Activated T-cell treated with anti-CD3 and anti-CD28 coated beads, Interleukin-2, amount 50 U/mL, for 72 hours (primary cell): ENCODE measurements at regions not wholly inside any gene's neighbourhood (a gene's known extent, or its start where the extent isn't known, plus 50 kb on each side); places are given as distances from the start of the nearest gene placed in this dataset.

ENCODE experiments used
- ATAC-seq, 2 donors: fragments of 150-1000 bp; cut with Tn5 transposase; replicated peaks in 1 of 2; 2 replicates each; pipeline ENCODE4 v1.10.0; 2021; ENCODE audit warnings: moderate library complexity in 2 of 2, mild to moderate bottlenecking in 1 of 2
- DNase-seq, 2 donors: peaks; one replicate each; pipeline ENCODE4 v3.0.0; 2021 to 2022; ENCODE audit warnings: mixed read lengths in 1 of 2
- H3K27ac Mint-ChIP-seq: one replicate; pipeline ENCODE4 v1.8.0; 2022; ENCODE audit warnings: mild to moderate bottlenecking, moderate library complexity, mixed read lengths
- H3K27me3 Mint-ChIP-seq: one replicate; pipeline ENCODE4 v1.8.0; 2022; ENCODE audit warnings: low read depth, mixed read lengths
- H3K36me3 Mint-ChIP-seq, 2 donors: one replicate each; pipeline ENCODE4 v1.8.0; 2022; ENCODE audit warnings: mixed read lengths in 2 of 2, mild to moderate bottlenecking in 1 of 2; ENCODE audit not compliant: insufficient read depth in 2 of 2
- H3K4me1 Mint-ChIP-seq: one replicate; pipeline ENCODE4 v1.8.0; 2022; ENCODE audit warnings: low read depth, mixed read lengths
- H3K4me3 Mint-ChIP-seq, 2 donors: one replicate each; pipeline ENCODE4 v1.8.0; 2022; ENCODE audit warnings: mild to moderate bottlenecking in 2 of 2, mixed read lengths in 2 of 2, moderate library complexity in 2 of 2
- H3K9me3 Mint-ChIP-seq, 2 donors: one replicate each; pipeline ENCODE4 v1.8.0; 2022; ENCODE audit warnings: mixed read lengths in 2 of 2

GRCh38 chr6:82704045-82704444, 340.4 kb downstream of the TPBG start:
- Mint-ChIP-seq H3K27me3 (no peaks in the 10 kb centered on the region), H3K36me3 (peaks cover 0 to 2% of the 10 kb centered on the region in 2 donors), H3K9me3 (peaks cover 6% of the 10 kb centered on the region in 2 donors), H3K4me1 (peaks cover 8% of the 10 kb centered on the region), H3K4me3 (no peak overlapping the region), H3K27ac (no peak overlapping the region)
- DNase-seq = no peak
- peak in 1 of 2 donors; percentile 47 for ATAC-seq

DNA sequence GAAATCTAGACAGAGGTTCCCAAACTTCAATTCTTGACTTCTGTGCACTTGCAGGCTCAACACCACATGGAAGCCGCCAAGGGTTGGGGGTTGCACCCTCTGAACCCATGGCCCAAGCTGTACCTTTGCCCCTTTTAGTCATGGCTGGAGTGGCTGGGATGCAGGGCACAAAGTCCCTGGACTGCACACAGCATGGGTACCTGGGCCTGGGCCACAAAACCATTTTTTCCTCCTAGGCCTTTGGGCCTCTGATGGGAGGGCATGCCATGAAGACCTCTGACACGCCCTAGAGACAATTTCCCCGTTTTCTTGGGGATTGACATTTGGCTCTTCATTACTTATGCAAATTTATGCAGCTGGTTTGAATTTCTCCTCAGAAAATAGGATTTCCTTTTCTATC, 342.0 kb downstream of the TPBG start:
- peaks cover 8% of the 10 kb centered on the region for H3K4me1 Mint-ChIP-seq
- no peak overlapping the region for H3K4me3 Mint-ChIP-seq

GRCh38 chr6:82711105-82711827, 347.6 kb downstream of the TPBG start:
- no peaks in the 10 kb centered on the region for H3K27me3 Mint-ChIP-seq
- H3K4me1 Mint-ChIP-seq = no peaks in the 10 kb centered on the region
- H3K36me3 Mint-ChIP-seq = no peaks in the 10 kb centered on the region
- H3K4me3 Mint-ChIP-seq = no peak overlapping the region
- H3K9me3 Mint-ChIP-seq = peaks cover 3 to 4% of the 10 kb centered on the region in 2 donors
- DNase-seq = no peak
- no peak for ATAC-seq
- H3K27ac Mint-ChIP-seq = no peak overlapping the region

More for the DNA sequence above, 342.0 kb downstream of the TPBG start:
- no peak for ATAC-seq
- Mint-ChIP-seq H3K27me3 (no peaks in the 10 kb centered on the region), H3K36me3 (peaks cover 0 to 2% of the 10 kb centered on the region in 2 donors), H3K27ac (no peak overlapping the region), H3K9me3 (peaks cover 6% of the 10 kb centered on the region in 2 donors)
- DNase-seq = no peak

DNA sequence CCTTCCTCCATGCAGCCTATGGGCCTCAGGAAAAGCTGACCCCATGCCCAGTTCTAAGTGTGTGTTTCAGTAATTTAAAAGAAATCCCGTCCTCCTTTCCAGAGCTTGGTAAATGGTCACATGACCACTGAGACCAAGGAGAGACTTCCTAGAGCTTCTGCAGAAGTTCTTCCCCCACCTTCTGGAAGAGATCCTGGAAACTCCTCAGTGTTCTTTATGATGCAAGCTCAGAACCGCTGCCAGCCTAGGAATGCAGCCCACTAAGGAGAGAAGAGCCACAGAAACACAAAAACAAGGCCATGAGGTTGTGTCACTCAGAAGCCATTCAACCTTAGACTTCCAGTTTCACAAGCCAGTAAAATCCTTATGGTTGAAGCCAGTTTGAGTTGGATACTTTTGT, 348.4 kb downstream of the TPBG start:
- Mint-ChIP-seq H3K4me1 (no peaks in the 10 kb centered on the region), H3K27me3 (no peaks in the 10 kb centered on the region), H3K27ac (no peak overlapping the region), H3K4me3 (no peak overlapping the region), H3K36me3 (no peaks in the 10 kb centered on the region), H3K9me3 (peaks cover 2 to 4% of the 10 kb centered on the region in 2 donors)
- ATAC-seq = no peak
- no peak for DNase-seq

DNA sequence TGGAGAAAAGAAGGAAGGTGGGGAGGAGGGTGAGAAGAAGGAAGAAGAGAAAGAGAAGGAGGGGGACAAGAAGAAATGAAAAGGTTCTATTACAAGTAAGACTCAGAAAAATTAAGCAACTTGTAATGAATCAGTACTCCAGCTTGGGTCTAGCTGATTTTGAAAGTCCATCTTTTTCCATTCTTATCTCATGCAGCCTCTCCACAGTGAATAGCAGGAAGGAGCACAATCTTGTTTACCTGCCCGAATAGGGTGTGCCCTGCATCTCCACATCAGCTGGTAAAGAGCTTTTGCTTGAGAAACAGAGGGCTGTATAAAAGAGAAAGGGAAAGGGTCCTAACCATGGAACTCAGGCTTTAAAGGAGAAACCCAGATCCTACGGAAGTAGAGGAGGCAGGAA, 348.8 kb downstream of the TPBG start:
- ATAC-seq (no peak), DNase-seq (no peak)
- no peak overlapping the region for H3K27ac Mint-ChIP-seq
- H3K4me1 Mint-ChIP-seq = no peaks in the 10 kb centered on the region
- H3K9me3 Mint-ChIP-seq = peaks cover 2 to 6% of the 10 kb centered on the region in 2 donors
- H3K27me3 Mint-ChIP-seq = no peaks in the 10 kb centered on the region
- H3K36me3 Mint-ChIP-seq = no peaks in the 10 kb centered on the region
- no peak overlapping the region for H3K4me3 Mint-ChIP-seq

DNA sequence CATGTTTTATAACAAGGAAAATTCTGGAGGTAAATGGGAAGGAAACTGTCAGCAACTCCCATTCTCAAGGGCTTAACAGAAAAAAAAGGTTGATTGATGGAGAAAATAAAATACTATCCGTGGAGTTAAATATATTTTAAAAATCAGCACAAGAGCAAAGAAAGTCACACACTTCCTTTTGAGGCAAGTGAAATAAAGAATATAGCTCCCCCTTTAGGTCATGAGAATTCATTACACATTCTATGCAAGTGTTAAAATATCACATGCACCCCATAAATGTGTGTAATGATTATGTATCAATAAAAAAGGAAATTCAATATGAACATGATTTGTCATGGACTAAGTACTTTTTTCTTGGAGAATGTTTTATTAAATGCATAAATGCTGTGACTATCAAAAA, 349.2 kb downstream of the TPBG start:
- DNase-seq = no peak
- Mint-ChIP-seq H3K4me3 (no peak overlapping the region), H3K27ac (no peak overlapping the region), H3K4me1 (no peaks in the 10 kb centered on the region), H3K9me3 (peaks cover 0 to 2% of the 10 kb centered on the region in 2 donors), H3K27me3 (no peaks in the 10 kb centered on the region), H3K36me3 (no peaks in the 10 kb centered on the region)
- no peak for ATAC-seq

GRCh38 chr6:82720992-82721391, 344.6 kb downstream of the UBE3D start:
- Mint-ChIP-seq H3K9me3 (peaks cover 2 to 9% of the 10 kb centered on the region in 2 donors), H3K4me1 (no peaks in the 10 kb centered on the region), H3K36me3 (no peaks in the 10 kb centered on the region), H3K27ac (no peak overlapping the region), H3K27me3 (no peaks in the 10 kb centered on the region), H3K4me3 (no peak overlapping the region)
- DNase-seq = no peak
- no peak for ATAC-seq

- no peak overlapping the region for H3K27ac Mint-ChIP-seq
- no peaks in the 10 kb centered on the region for H3K9me3 Mint-ChIP-seq
- H3K4me3 Mint-ChIP-seq = no peak overlapping the region
- no peaks in the 10 kb centered on the region for H3K36me3 Mint-ChIP-seq
- ATAC-seq = no peak
- H3K27me3 Mint-ChIP-seq = peaks cover 22% of the 10 kb centered on the region
- H3K4me1 Mint-ChIP-seq = no peaks in the 10 kb centered on the region
- DNase-seq = no peak
Observed at GRCh38 chr6:82735790-82736189, 329.9 kb downstream of the UBE3D start.

DNA sequence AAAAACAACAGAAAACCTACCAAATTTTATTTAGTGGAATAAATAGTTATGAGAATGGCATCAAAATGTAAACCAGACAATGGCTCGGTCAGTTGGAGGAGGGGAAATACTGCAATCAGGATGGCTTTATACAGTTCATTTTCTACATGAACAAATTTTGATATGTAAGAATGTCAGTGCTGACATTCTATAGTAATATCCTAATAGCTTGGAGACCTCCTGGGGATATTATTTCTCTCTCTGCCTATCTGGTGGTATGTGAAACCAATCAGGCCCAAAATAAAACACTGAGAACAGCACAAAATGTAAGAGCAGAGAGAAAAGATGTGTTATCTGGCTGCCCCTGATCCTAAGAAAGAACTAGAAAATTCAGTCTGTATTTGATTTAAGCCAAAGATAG, 327.7 kb downstream of the UBE3D start:
- no peaks in the 10 kb centered on the region for H3K4me1 Mint-ChIP-seq
- ATAC-seq = no peak

DNA sequence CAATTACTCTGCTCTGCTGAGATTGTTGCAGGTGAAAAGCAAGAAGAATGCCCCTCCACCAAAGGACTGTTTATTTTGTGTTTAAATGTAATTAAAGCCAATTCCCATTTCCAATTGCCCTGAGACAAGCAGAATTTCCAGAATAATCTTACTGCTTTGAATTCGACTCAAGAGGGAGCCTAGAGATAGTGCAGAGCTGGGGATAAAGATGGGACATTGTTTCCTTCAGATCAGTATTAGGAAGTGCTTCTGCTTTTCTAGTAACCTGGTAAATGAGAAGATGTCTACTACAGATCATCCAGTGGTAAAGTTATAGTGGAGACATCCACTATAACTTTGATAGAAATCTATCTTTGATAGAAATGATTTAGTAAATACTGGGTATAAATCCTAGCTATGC, 326.9 kb downstream of the UBE3D start:
- Mint-ChIP-seq H3K27ac (no peak overlapping the region), H3K27me3 (peaks cover 30% of the 10 kb centered on the region), H3K36me3 (no peaks in the 10 kb centered on the region), H3K9me3 (no peaks in the 10 kb centered on the region), H3K4me3 (no peak overlapping the region), H3K4me1 (no peaks in the 10 kb centered on the region)
- no peak for DNase-seq
- ATAC-seq = no peak

More for the DNA sequence above, 327.7 kb downstream of the UBE3D start:
- H3K27me3 Mint-ChIP-seq = peaks cover 23% of the 10 kb centered on the region
- H3K36me3 Mint-ChIP-seq = no peaks in the 10 kb centered on the region
- no peak for DNase-seq
- H3K9me3 Mint-ChIP-seq = no peaks in the 10 kb centered on the region
- H3K4me3 Mint-ChIP-seq = no peak overlapping the region
- no peak overlapping the region for H3K27ac Mint-ChIP-seq

DNA sequence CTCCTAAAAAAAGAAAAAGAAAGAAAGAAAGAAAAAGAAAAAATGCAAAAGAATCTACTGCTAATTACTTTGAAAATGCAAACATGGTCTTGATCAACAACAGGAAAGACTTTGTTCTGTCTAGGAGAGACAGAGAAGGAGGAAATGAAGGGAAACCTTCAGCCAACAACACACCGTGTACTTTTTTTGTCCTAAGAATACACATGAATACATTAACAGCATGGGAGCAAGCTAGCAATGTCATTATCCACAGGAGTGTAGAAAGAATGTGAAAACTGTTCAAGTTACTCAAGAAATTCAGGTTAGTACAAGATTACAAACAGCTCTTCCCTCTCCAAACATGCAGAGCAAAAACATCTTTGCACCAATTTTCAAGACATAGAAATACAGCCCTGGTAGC, 326.3 kb downstream of the UBE3D start:
- DNase-seq (no peak), ATAC-seq (no peak)
- no peaks in the 10 kb centered on the region for H3K4me1 Mint-ChIP-seq
- H3K4me3 Mint-ChIP-seq = no peak overlapping the region
- peaks cover 30% of the 10 kb centered on the region for H3K27me3 Mint-ChIP-seq
- no peak overlapping the region for H3K27ac Mint-ChIP-seq
- H3K9me3 Mint-ChIP-seq = no peaks in the 10 kb centered on the region
- no peaks in the 10 kb centered on the region for H3K36me3 Mint-ChIP-seq

DNA sequence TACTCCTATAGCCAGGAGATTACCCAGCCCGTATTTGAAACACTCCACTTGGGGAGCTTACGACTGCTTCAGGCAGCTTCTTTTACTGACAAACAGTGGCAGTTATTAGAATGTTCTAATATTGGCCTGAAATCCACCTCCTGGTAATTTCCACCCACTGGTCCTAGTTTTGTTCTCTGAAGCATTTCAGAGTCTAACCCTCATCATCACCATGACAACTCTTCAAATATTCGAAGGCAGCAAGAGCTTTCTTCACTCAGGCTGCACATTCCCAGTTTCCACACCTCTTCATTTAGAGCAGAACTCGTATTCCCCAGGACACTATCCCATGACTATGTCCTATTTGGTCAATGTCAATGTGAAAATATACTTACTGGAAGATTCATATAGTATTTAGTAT, 325.6 kb downstream of the UBE3D start:
- ATAC-seq (no peak), DNase-seq (no peak)
- no peak overlapping the region for H3K27ac Mint-ChIP-seq
- H3K9me3 Mint-ChIP-seq = no peaks in the 10 kb centered on the region
- no peaks in the 10 kb centered on the region for H3K4me1 Mint-ChIP-seq
- H3K27me3 Mint-ChIP-seq = peaks cover 30% of the 10 kb centered on the region
- H3K36me3 Mint-ChIP-seq = no peaks in the 10 kb centered on the region
- H3K4me3 Mint-ChIP-seq = no peak overlapping the region

- H3K36me3 Mint-ChIP-seq = no peaks in the 10 kb centered on the region
- no peaks in the 10 kb centered on the region for H3K9me3 Mint-ChIP-seq
- peaks cover 18% of the 10 kb centered on the region for H3K27me3 Mint-ChIP-seq
- H3K27ac Mint-ChIP-seq = no peak overlapping the region
- H3K4me1 Mint-ChIP-seq = no peaks in the 10 kb centered on the region
- DNase-seq (no peak), ATAC-seq (no peak)
- H3K4me3 Mint-ChIP-seq = no peak overlapping the region
Observed at GRCh38 chr6:82741325-82741995, 324.2 kb downstream of the UBE3D start.

DNA sequence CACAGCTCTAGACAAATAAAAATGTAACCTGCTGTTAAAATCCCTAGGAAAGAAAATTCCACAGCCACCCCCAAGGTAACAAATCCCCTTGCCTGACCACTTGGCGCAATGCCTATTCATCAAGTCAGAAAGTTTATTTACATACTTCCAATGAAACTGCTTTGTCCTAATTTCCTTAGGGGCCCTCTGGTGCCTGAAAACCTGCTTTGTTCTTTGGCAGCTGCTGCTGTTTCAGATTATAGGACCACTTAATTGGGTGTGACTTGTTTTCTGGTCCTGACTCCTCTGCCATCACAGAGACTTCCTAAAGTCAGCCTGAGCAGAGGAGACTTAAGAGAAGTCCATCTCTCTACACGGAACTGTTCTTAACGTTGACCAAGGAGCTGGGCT, 323.6 kb downstream of the UBE3D start:
- no peaks in the 10 kb centered on the region for H3K4me1 Mint-ChIP-seq
- no peak overlapping the region for H3K27ac Mint-ChIP-seq
- H3K4me3 Mint-ChIP-seq = no peak overlapping the region

More for the DNA sequence above, 323.6 kb downstream of the UBE3D start:
- Mint-ChIP-seq H3K9me3 (no peaks in the 10 kb centered on the region), H3K36me3 (peaks cover 0 to 2% of the 10 kb centered on the region in 2 donors), H3K27me3 (peaks cover 16% of the 10 kb centered on the region)
- no peak for ATAC-seq
- DNase-seq = no peak
